H1 (cell line): ENCODE measurements at regions not wholly inside any gene's neighbourhood (a gene's known extent, or its start where the extent isn't known, plus 50 kb on each side); places are given as distances from the start of the nearest gene placed in this dataset.

Experiments used
- CTCF ChIP-seq, 3 experiments: IDR thresholded peaks; 1 replicate in 2 of 3; 2 replicates in 1 of 3; pipeline versions ENCODE4 v1.5.1 to v1.6.1; 2011; ENCODE audit warnings: low read length in 3 of 3, mild to moderate bottlenecking in 3 of 3, inconsistent platforms in 2 of 3, low read depth in 1 of 3, moderate library complexity in 1 of 3; ENCODE audit not compliant: insufficient read depth in 1 of 3; ENCODE audit errors: control extremely low read depth in 1 of 3
- KDM1A ChIP-seq: fragments of 200-600, 300-600 bp; sonication (generic); IDR thresholded peaks from 2 replicates; pipeline ENCODE4 v1.7.1; 2016; ENCODE audit warnings: mild to moderate bottlenecking, low read length, borderline replicate concordance
- POLR2A ChIP-seq, 2 experiments: IDR thresholded peaks; 1 replicate in 1 of 2; 2 replicates in 1 of 2; pipeline ENCODE4 v1.6.1; 2011; ENCODE audit warnings: low read depth in 2 of 2, low read length in 2 of 2, mild to moderate bottlenecking in 2 of 2; ENCODE audit errors: control extremely low read depth in 1 of 2
- TAF1 ChIP-seq: IDR thresholded peaks from 2 replicates; pipeline ENCODE4 v1.6.1; 2011; ENCODE audit warnings: mild to moderate bottlenecking, low read depth, low read length

- TF ChIP-seq POLR2A (IDR thresholded peaks at IDR 0.05; ENCODE audit: control extremely low read depth in 1 of 2, low read depth in 2 of 2, low read length in 2 of 2), result no peak
- no peak for TF ChIP-seq CTCF (IDR thresholded peaks at IDR 0.05; ENCODE audit: control extremely low read depth in 1 of 3, insufficient read depth in 1 of 3, low read depth in 1 of 3, low read length in 3 of 3)
- TF ChIP-seq KDM1A, result no peak
- no peak for TF ChIP-seq TAF1
These were observed 452.8 kb upstream of the MPDZ start for GRCh38 chr9:13732290-13732689.
